Mesenchymal stem cell (in vitro differentiated cells and primary cell): ENCODE measurements at regions not wholly inside any gene's neighbourhood (a gene's known extent, or its start where the extent isn't known, plus 50 kb on each side); places are given as distances from the start of the nearest gene placed in this dataset.

Experiments
- DNase-seq: peaks from one replicate; pipeline ENCODE4 v3.0.0-alpha.2; 2013
- H2AFZ ChIP-seq: one replicate; pipeline ENCODE4 v1.6.1; 2013; ENCODE audit warnings: low read depth, mild to moderate bottlenecking, control low read depth, inconsistent platforms, low read length, moderate library complexity
- H2AK5ac ChIP-seq: 2 replicates; pipeline ENCODE4 v1.6.1; 2013; ENCODE audit warnings: low read length, moderate library complexity, mild to moderate bottlenecking, inconsistent platforms; ENCODE audit not compliant: severe bottlenecking
- H2BK120ac ChIP-seq: one replicate; pipeline ENCODE4 v1.6.1; 2013; ENCODE audit warnings: low read depth, mild to moderate bottlenecking, inconsistent platforms, low read length, moderate library complexity
- H2BK12ac ChIP-seq, 2 experiments: one replicate each; pipeline ENCODE4 v1.6.1; 2013; ENCODE audit warnings: inconsistent platforms in 2 of 2, low read length in 2 of 2, mild to moderate bottlenecking in 2 of 2, moderate library complexity in 2 of 2, control low read depth in 1 of 2
- H2BK15ac ChIP-seq: one replicate; pipeline ENCODE4 v1.6.1; 2013; ENCODE audit warnings: mild to moderate bottlenecking, low read depth, inconsistent platforms; ENCODE audit not compliant: poor library complexity, severe bottlenecking
- H2BK5ac ChIP-seq: 2 replicates; pipeline ENCODE4 v1.6.1; 2013; ENCODE audit warnings: low read depth, mild to moderate bottlenecking, low read length, control low read depth, inconsistent platforms; ENCODE audit not compliant: poor library complexity, severe bottlenecking
- H3K14ac ChIP-seq, 2 experiments: one replicate each; pipeline ENCODE4 v1.6.1; 2013; ENCODE audit warnings: inconsistent platforms in 2 of 2, low read length in 2 of 2, control low read depth in 1 of 2, mild to moderate bottlenecking in 1 of 2, moderate library complexity in 1 of 2
- H3K18ac ChIP-seq, 2 experiments: one replicate each; pipeline ENCODE4 v1.6.1; 2013; ENCODE audit warnings: inconsistent platforms in 2 of 2, low read length in 2 of 2, control low read depth in 1 of 2, low read depth in 1 of 2, mild to moderate bottlenecking in 1 of 2
- H3K23ac ChIP-seq, 2 experiments: one replicate each; pipeline ENCODE4 v1.6.1; 2013; ENCODE audit warnings: inconsistent platforms in 2 of 2, low read length in 2 of 2, mild to moderate bottlenecking in 2 of 2, moderate library complexity in 2 of 2, control low read depth in 1 of 2
- H3K27ac ChIP-seq: 2 replicates; pipeline ENCODE4 v1.5.1; 2013; ENCODE audit warnings: mild to moderate bottlenecking, moderate library complexity, low read length, control low read depth, inconsistent platforms; ENCODE audit not compliant: poor library complexity, severe bottlenecking
- H3K27me3 ChIP-seq, 2 experiments: 2 replicates each; pipeline versions ENCODE4 v1.6.1 to v1.7.0; 2013; ENCODE audit warnings: low read length in 2 of 2, mild to moderate bottlenecking in 2 of 2, moderate library complexity in 2 of 2, control low read depth in 1 of 2, inconsistent platforms in 1 of 2; ENCODE audit not compliant: control insufficient read depth in 1 of 2, insufficient read depth in 1 of 2
- H3K36me3 ChIP-seq, 2 experiments: 2 replicates each; pipeline versions ENCODE4 v1.6.1 to v1.7.0; 2013; ENCODE audit warnings: low read length in 2 of 2, control low read depth in 1 of 2, inconsistent platforms in 1 of 2, low read depth in 1 of 2, mild to moderate bottlenecking in 1 of 2; ENCODE audit not compliant: insufficient read depth in 2 of 2, control insufficient read depth in 1 of 2
- H3K4ac ChIP-seq, 2 experiments: one replicate each; pipeline ENCODE4 v1.6.1; 2013; ENCODE audit warnings: inconsistent platforms in 2 of 2, low read length in 2 of 2, mild to moderate bottlenecking in 2 of 2, moderate library complexity in 2 of 2, control low read depth in 1 of 2, low read depth in 1 of 2
- H3K4me1 ChIP-seq: 2 replicates; pipeline ENCODE4 v1.6.1; 2013; ENCODE audit warnings: low read depth, low read length, control low read depth; ENCODE audit not compliant: control insufficient read depth, insufficient read depth
- H3K4me2 ChIP-seq: 2 replicates; pipeline ENCODE4 v1.6.1; 2013; ENCODE audit warnings: low read length, mild to moderate bottlenecking, inconsistent platforms; ENCODE audit not compliant: poor library complexity, severe bottlenecking
- H3K4me3 ChIP-seq, 2 experiments: 2 replicates each; pipeline versions ENCODE4 v1.5.1 to v1.7.0; 2013; ENCODE audit warnings: low read length in 2 of 2, mild to moderate bottlenecking in 2 of 2, control low read depth in 1 of 2, low read depth in 1 of 2; ENCODE audit not compliant: insufficient read depth in 1 of 2
- H3K79me1 ChIP-seq: replicated peaks from 2 replicates; pipeline ENCODE4 v1.6.1; 2013; ENCODE audit warnings: mild to moderate bottlenecking, control low read depth, low read length, inconsistent platforms; ENCODE audit not compliant: poor library complexity, severe bottlenecking
- H3K9ac ChIP-seq: 2 replicates; pipeline ENCODE4 v1.7.0; 2013; ENCODE audit warnings: mild to moderate bottlenecking, low read length, moderate library complexity
- H3K9me3 ChIP-seq: 2 replicates; pipeline ENCODE4 v1.7.0; 2013; ENCODE audit warnings: mild to moderate bottlenecking, low read length; ENCODE audit not compliant: control insufficient read depth
- H4K8ac ChIP-seq: one replicate; pipeline ENCODE4 v1.6.1; 2013; ENCODE audit warnings: inconsistent platforms, mild to moderate bottlenecking, low read length, moderate library complexity
- H4K91ac ChIP-seq: one replicate; pipeline ENCODE4 v1.6.1; 2013; ENCODE audit warnings: mild to moderate bottlenecking, low read length, inconsistent platforms
- WGBS: methylation state at CpG from one replicate; pipeline ENCODE4 v1.1.7; 2013; ENCODE audit warnings: mixed read lengths; 5-methylcytosine and 5-hydroxymethylcytosine counted together

GRCh38 chr5:51846015-51846414 is 462.8 kb downstream of the ISL1 start:
- H3K27me3 ChIP-seq, result no peaks in the 10 kb centered on the region
- H2BK120ac ChIP-seq, result no peak overlapping the region
- no peak overlapping the region for H3K18ac ChIP-seq
- DNase-seq, result no peak
- H3K14ac ChIP-seq, result no peak overlapping the region
- H3K4ac ChIP-seq, result no peak overlapping the region
- no peak overlapping the region for H2BK12ac ChIP-seq
- no peak overlapping the region for H4K91ac ChIP-seq
- no peak overlapping the region for H2BK5ac ChIP-seq
- no peaks in the 10 kb centered on the region for H3K36me3 ChIP-seq
- H3K9me3 ChIP-seq, result no peaks in the 10 kb centered on the region
- no peak overlapping the region for H2BK15ac ChIP-seq
- H3K27ac ChIP-seq, result no peak overlapping the region
- no peak overlapping the region for H2AFZ ChIP-seq
- no peak overlapping the region for H4K8ac ChIP-seq
- no CpG with 5 or more reads among the region's 2 CpGs for WGBS
- no peak overlapping the region for H3K4me2 ChIP-seq
- no peak overlapping the region for H3K23ac ChIP-seq
- no peak overlapping the region for H3K9ac ChIP-seq
- no peaks in the 10 kb centered on the region for H3K79me1 ChIP-seq
- H3K4me3 ChIP-seq, result no peak overlapping the region
- no peaks in the 10 kb centered on the region for H3K4me1 ChIP-seq
- no peak overlapping the region for H2AK5ac ChIP-seq

GRCh38 chr5:51859624-51860023 is 476.4 kb downstream of the ISL1 start:
- no peak overlapping the region for H4K91ac ChIP-seq
- H3K27me3 ChIP-seq, result no peaks in the 10 kb centered on the region

GRCh38 chr5:51860532-51861018 is 477.3 kb downstream of the ISL1 start:
- no peak overlapping the region for H2BK5ac ChIP-seq
- no CpG with 5 or more reads among the region's 1 CpG for WGBS
- no peak for DNase-seq

More at GRCh38 chr5:51859624-51860023, 476.4 kb downstream of the ISL1 start:
- no peak overlapping the region for H2BK12ac ChIP-seq
- no peaks in the 10 kb centered on the region for H3K4me1 ChIP-seq
- no peak overlapping the region for H3K9ac ChIP-seq
- no peak overlapping the region for H2BK15ac ChIP-seq
- H3K23ac ChIP-seq, result no peak overlapping the region
- H3K79me1 ChIP-seq, result no peaks in the 10 kb centered on the region
- DNase-seq, result no peak
- no peak overlapping the region for H3K18ac ChIP-seq
- 80% methylated on average over 4 of the region's 4 CpGs for WGBS
- H4K8ac ChIP-seq, result no peak overlapping the region
- no peak overlapping the region for H3K4ac ChIP-seq
- no peaks in the 10 kb centered on the region for H3K9me3 ChIP-seq
- no peak overlapping the region for H3K27ac ChIP-seq
- H2AFZ ChIP-seq, result no peak overlapping the region
- H3K14ac ChIP-seq, result no peak overlapping the region
- H2AK5ac ChIP-seq, result no peak overlapping the region
- H3K4me2 ChIP-seq, result no peak overlapping the region
- H2BK120ac ChIP-seq, result no peak overlapping the region
- H3K4me3 ChIP-seq, result no peak overlapping the region
- H2BK5ac ChIP-seq, result no peak overlapping the region
- no peaks in the 10 kb centered on the region for H3K36me3 ChIP-seq

GRCh38 chr5:51872144-51872543 is 488.9 kb downstream of the ISL1 start:
- Histone ChIP-seq H3K36me3 (no peaks in the 10 kb centered on the region), H3K9ac (no peak overlapping the region), H2BK12ac (no peak overlapping the region), H2BK5ac (no peak overlapping the region), H3K79me1 (no peaks in the 10 kb centered on the region), H3K27me3 (no peaks in the 10 kb centered on the region), H2BK15ac (no peak overlapping the region), H2AFZ (no peak overlapping the region), H4K91ac (no peak overlapping the region), H3K27ac (no peak overlapping the region), H4K8ac (no peak overlapping the region), H3K14ac (no peak overlapping the region), H3K4ac (no peak overlapping the region), H3K4me1 (no peaks in the 10 kb centered on the region), H2BK120ac (no peak overlapping the region), H3K4me2 (no peak overlapping the region), H3K18ac (no peak overlapping the region), H3K9me3 (peaks cover 33% of the 10 kb centered on the region), H3K23ac (no peak overlapping the region), H3K4me3 (no peak overlapping the region), H2AK5ac (no peak overlapping the region)
- no peak for DNase-seq
- WGBS, result 84% methylated on average over 2 of the region's 2 CpGs

More at GRCh38 chr5:51860532-51861018, 477.3 kb downstream of the ISL1 start:
- Histone ChIP-seq H3K27me3 (no peaks in the 10 kb centered on the region), H3K4ac (no peak overlapping the region), H3K23ac (no peak overlapping the region), H3K36me3 (no peaks in the 10 kb centered on the region), H3K79me1 (no peaks in the 10 kb centered on the region), H3K27ac (no peak overlapping the region), H3K9ac (no peak overlapping the region), H3K4me3 (no peak overlapping the region), H3K4me1 (no peaks in the 10 kb centered on the region), H3K4me2 (no peak overlapping the region), H4K91ac (no peak overlapping the region), H2BK15ac (no peak overlapping the region), H3K18ac (no peak overlapping the region), H2BK120ac (no peak overlapping the region), H2AK5ac (no peak overlapping the region), H3K9me3 (no peaks in the 10 kb centered on the region), H2AFZ (no peak overlapping the region), H3K14ac (no peak overlapping the region), H4K8ac (no peak overlapping the region), H2BK12ac (no peak overlapping the region)
